Stomach smooth muscle (tissue), 2 donors: ENCODE measurements at regions not wholly inside any gene's neighbourhood (a gene's known extent, or its start where the extent isn't known, plus 50 kb on each side); places are given as distances from the start of the nearest gene placed in this dataset.

Experiments
- H3K27ac ChIP-seq: one replicate; pipeline ENCODE4 v1.7.0; 2013; ENCODE audit warnings: mild to moderate bottlenecking, low read length, inconsistent platforms
- H3K27me3 ChIP-seq, 2 donors: one replicate each; pipeline ENCODE4 v1.7.0; 2013; ENCODE audit warnings: low read length in 2 of 2; ENCODE audit not compliant: insufficient read depth in 2 of 2, control insufficient read depth in 1 of 2
- H3K36me3 ChIP-seq, 2 donors: one replicate each; pipeline ENCODE4 v1.7.0; 2013; ENCODE audit warnings: low read length in 2 of 2; ENCODE audit not compliant: control insufficient read depth in 2 of 2, insufficient read depth in 2 of 2
- H3K4me1 ChIP-seq: one replicate; pipeline ENCODE4 v1.7.0; 2013; ENCODE audit warnings: low read length; ENCODE audit not compliant: control insufficient read depth, insufficient read depth
- H3K4me3 ChIP-seq, 2 donors: one replicate each; pipeline ENCODE4 v1.7.0; 2013; ENCODE audit warnings: low read length in 2 of 2
- H3K9ac ChIP-seq, 2 donors: one replicate each; pipeline ENCODE4 v1.7.0; 2013; ENCODE audit warnings: low read length in 2 of 2, mild to moderate bottlenecking in 1 of 2
- H3K9me3 ChIP-seq, 2 donors: one replicate each; pipeline ENCODE4 v1.7.0; 2013; ENCODE audit warnings: low read length in 2 of 2; ENCODE audit not compliant: control insufficient read depth in 2 of 2
- donor health status: healthy.
- donor health status: Pancreatic carcinoma.

DNA sequence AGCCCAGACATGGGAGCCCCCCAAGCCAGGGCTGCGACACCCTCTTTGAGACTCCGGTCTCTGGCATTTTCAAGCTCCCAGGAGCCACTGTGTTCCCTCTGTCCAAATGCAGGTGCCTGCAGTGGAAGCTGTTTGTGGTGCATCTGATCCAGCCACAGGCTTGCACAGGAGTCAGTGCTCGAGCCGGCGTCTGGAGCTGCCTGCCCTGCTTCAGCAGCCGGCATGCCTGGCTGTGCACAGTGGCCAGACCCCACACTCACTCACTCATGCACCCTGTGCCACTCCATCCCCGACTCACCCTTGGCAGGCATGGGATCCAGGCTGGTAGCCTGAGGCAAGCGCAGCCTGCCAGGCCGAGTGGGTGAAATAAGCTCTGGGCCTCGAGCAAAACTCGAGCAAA lies 555.0 kb upstream of the CCDC54 start:
- Histone ChIP-seq H3K27ac (no peak overlapping the region), H3K36me3 (no peaks in the 10 kb centered on the region), H3K27me3 (no peaks in the 10 kb centered on the region), H3K9ac (no peak overlapping the region), H3K9me3 (no peaks in the 10 kb centered on the region), H3K4me3 (no peak overlapping the region), H3K4me1 (peaks cover 7% of the 10 kb centered on the region)

DNA sequence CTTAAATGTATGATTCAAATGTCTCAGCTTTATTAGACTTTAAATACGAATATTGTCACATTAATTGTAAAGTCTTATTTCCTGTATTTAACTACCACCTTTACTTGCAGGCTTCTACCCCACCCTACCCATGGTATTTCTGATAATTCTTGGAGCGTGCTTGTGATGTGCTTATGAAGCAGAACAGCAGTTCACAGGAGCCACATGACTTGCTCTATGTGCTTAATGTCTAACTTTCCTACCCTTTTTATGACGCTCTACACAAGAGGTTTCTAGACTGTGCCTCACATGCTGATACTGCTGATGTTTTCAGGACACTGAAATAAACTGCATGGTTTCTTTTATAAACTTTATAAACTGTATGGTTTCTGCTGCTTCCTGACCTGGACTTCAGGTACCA lies 553.5 kb upstream of the CCDC54 start:
- Histone ChIP-seq H3K4me3 (no peak overlapping the region), H3K4me1 (peaks cover 7% of the 10 kb centered on the region), H3K9me3 (no peaks in the 10 kb centered on the region), H3K27ac (no peak overlapping the region), H3K27me3 (no peaks in the 10 kb centered on the region), H3K36me3 (no peaks in the 10 kb centered on the region), H3K9ac (no peak overlapping the region)

DNA sequence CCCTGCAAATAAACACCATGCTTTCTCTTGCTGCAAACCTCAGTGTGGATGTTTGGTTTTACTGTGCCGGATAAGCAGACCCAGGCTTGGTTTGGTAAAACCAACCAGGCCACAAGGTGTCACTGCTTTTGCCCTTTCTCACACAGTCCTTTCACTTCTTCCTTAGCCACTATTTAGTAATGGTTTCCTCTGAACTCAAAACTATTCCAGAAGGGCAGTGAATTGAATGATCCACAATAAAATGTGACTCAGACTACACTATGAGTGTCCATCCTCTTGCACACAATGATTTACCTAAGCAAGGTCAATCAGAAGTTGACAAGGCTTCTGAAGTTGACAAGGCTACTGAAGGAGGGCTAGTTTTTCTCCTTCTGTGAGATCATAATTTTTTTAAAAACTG lies 552.4 kb upstream of the CCDC54 start:
- H3K4me3 ChIP-seq, result no peak overlapping the region
- no peak overlapping the region for H3K27ac ChIP-seq
- H3K36me3 ChIP-seq, result no peaks in the 10 kb centered on the region
- H3K9me3 ChIP-seq, result no peaks in the 10 kb centered on the region
- peaks cover 7% of the 10 kb centered on the region for H3K4me1 ChIP-seq
- no peaks in the 10 kb centered on the region for H3K27me3 ChIP-seq
- no peak overlapping the region for H3K9ac ChIP-seq

DNA sequence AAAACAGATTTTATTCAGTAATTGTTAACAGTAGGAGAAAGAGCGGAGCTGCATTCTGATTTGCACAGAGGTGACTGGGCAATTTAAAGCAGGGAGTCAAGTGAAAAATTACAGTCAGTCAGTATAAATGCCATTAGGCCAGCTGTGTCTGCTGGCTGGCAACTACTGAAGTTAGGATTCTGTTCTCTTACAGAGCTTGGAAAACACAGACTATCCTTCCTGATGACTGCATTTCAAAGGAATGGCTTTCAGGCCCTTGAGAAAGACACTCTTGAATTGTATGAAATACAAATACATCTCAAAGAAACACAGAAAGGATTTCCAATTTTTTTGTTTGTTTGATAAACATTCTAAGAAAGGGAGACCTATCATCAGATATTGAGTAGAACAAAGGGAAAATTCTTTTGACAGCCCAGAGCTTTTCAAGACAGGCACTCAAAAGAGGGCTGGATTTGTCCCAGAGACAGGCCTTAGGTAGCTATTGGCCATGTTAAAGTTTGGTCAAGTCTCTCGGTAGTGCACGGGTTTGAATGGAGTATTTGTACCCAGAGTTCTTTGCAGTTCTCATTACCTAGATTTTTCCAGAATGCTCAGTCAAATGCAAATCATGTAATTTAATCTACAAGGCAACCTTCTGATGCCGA lies 551.2 kb upstream of the CCDC54 start:
- no peak overlapping the region for H3K4me3 ChIP-seq
- H3K9ac ChIP-seq, result no peak overlapping the region
- H3K36me3 ChIP-seq, result no peaks in the 10 kb centered on the region
- no peaks in the 10 kb centered on the region for H3K27me3 ChIP-seq
- no peak overlapping the region for H3K27ac ChIP-seq
- peaks cover 7% of the 10 kb centered on the region for H3K4me1 ChIP-seq
- no peaks in the 10 kb centered on the region for H3K9me3 ChIP-seq

DNA sequence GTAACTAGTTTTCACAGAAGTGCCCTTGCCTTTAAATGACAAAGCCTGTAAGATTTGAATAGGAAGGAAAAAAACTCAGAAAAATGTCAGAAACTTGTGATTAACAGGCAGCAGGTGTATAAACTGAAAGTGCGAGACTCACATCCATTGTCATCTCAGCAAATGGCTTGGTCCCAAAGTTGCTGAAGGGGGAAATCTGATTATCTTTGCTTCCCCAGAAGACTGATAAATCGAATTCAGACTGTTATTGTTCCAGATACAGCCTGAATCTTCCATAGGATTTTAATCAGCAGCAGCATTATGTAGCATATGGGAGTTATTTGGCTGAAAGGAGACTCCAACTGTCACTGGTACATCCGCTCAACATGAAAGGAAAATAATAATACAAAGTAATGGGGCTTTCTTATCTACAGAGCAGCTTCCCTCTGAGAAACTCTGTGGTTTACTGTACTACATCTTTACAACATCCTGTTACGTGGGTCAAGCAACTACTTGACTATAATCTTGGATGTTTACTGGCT lies 550.4 kb upstream of the CCDC54 start:
- H3K9ac ChIP-seq, result no peak overlapping the region
- peaks cover 7% of the 10 kb centered on the region for H3K4me1 ChIP-seq
- H3K27ac ChIP-seq, result no peak overlapping the region
- no peaks in the 10 kb centered on the region for H3K27me3 ChIP-seq
- H3K36me3 ChIP-seq, result no peaks in the 10 kb centered on the region
- no peak overlapping the region for H3K4me3 ChIP-seq
- H3K9me3 ChIP-seq, result no peaks in the 10 kb centered on the region

DNA sequence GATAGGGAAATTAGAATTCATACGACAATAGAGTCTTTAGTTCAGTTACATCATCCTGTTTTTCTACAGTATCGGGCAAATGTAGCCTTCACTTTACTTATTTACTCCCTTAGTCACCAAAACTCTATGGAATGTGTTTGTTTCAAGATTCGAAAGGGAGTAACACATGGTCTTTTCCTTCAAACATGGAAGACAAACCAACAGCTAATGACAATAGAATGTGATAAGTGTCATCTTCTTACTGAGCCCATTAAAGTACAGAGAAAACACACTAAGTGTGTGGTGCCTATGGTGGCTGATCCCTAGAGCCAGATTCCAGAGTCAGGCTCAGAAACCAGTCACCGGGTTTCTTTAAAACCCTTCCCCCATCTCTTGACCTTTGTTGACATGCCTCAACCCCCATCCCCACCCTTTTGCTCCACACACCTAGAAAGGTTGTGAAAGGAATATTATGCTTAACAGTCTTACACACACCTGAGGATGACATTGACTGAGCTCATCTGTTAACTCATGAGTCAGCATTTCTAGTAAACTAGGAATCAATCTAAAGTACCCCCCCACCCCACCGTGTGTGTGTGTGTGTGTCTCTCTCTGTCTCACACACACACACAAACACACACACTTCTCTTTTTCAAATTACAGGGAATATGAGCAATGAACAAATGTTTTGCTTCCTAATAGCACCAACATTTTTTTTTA lies 549.6 kb upstream of the CCDC54 start:
- Histone ChIP-seq H3K27me3 (no peaks in the 10 kb centered on the region), H3K27ac (no peak overlapping the region), H3K4me3 (no peak overlapping the region)

GRCh38 chr3:106829206-106829605 lies 548.0 kb upstream of the CCDC54 start:
- H3K27me3 ChIP-seq, result no peaks in the 10 kb centered on the region
- no peak overlapping the region for H3K9ac ChIP-seq
- H3K4me1 ChIP-seq, result peaks cover 7% of the 10 kb centered on the region
- no peak overlapping the region for H3K27ac ChIP-seq
- no peaks in the 10 kb centered on the region for H3K36me3 ChIP-seq
- H3K9me3 ChIP-seq, result no peaks in the 10 kb centered on the region
- H3K4me3 ChIP-seq, result no peak overlapping the region

More for the DNA sequence above, 549.6 kb upstream of the CCDC54 start:
- peaks cover 7% of the 10 kb centered on the region for H3K4me1 ChIP-seq
- no peak overlapping the region for H3K9ac ChIP-seq
- H3K36me3 ChIP-seq, result no peaks in the 10 kb centered on the region
- H3K9me3 ChIP-seq, result no peaks in the 10 kb centered on the region

DNA sequence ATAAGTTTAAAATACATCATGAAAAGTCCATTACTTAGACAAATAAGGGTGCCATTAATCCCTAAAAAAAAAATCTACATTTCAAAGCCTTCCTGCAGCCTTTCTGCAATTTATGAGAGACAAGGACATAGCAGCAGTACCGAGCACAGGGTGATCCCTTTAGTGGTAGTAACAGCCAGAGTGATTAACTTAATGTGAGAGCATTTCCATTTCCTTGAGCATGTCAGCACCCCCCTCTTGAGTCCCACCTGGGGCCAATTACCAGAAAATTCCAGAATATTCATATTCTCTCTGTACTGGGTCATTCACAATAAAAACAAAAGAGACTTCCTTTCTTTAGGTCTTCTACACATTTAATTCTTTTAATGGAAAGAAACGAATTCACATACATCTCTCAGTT lies 546.9 kb upstream of the CCDC54 start:
- H3K9ac ChIP-seq, result no peak overlapping the region
- H3K4me3 ChIP-seq, result no peak overlapping the region
- no peaks in the 10 kb centered on the region for H3K36me3 ChIP-seq
- H3K9me3 ChIP-seq, result no peaks in the 10 kb centered on the region
- peaks cover 7% of the 10 kb centered on the region for H3K4me1 ChIP-seq
- no peaks in the 10 kb centered on the region for H3K27me3 ChIP-seq
- H3K27ac ChIP-seq, result no peak overlapping the region

DNA sequence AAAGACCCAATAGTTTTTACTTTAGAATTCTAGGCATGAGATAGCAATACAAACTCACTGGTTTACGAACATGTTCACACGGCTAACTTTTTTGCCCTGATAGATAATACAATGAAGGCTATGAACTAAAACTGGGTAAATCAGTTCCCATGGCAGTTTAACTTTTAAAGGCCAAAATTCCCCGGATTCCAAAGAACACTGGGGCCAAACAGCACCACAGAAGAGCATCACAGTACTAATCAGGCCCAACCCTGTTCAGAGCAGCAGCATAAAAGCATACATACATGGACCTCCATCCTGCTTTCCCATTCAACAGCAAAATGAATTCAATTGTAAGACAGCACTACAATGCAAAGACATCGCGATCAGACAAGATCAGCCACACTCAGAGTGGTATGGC lies 540.3 kb upstream of the CCDC54 start:
- Histone ChIP-seq H3K4me3 (no peak overlapping the region), H3K36me3 (no peaks in the 10 kb centered on the region), H3K9ac (no peak overlapping the region), H3K9me3 (no peaks in the 10 kb centered on the region), H3K27me3 (no peaks in the 10 kb centered on the region), H3K27ac (no peak overlapping the region), H3K4me1 (no peaks in the 10 kb centered on the region)

- H3K4me1 ChIP-seq, result no peaks in the 10 kb centered on the region
- no peak overlapping the region for H3K4me3 ChIP-seq
- H3K9me3 ChIP-seq, result no peaks in the 10 kb centered on the region
- no peaks in the 10 kb centered on the region for H3K27me3 ChIP-seq
- no peaks in the 10 kb centered on the region for H3K36me3 ChIP-seq
- no peak overlapping the region for H3K9ac ChIP-seq
- H3K27ac ChIP-seq, result no peak overlapping the region
These were observed 539.6 kb upstream of the CCDC54 start for GRCh38 chr3:106837616-106838015.
